Loucy (cell line): ENCODE measurements at regions not wholly inside any gene's neighbourhood (a gene's known extent, or its start where the extent isn't known, plus 50 kb on each side); places are given as distances from the start of the nearest gene placed in this dataset.

Experiments
- H2AFZ ChIP-seq: fragments of 200-600 bp; sonication (generic); 2 replicates; pipeline ENCODE4 v1.6.0; 2016; ENCODE audit warnings: antibody characterized with exemption, mild to moderate bottlenecking, low read length, moderate library complexity
- H3F3A ChIP-seq: fragments of 200-600 bp; 2 replicates; pipeline ENCODE4 v1.6.0; 2016; ENCODE audit warnings: antibody characterized with exemption, low read depth, mild to moderate bottlenecking
- H3K27me3 ChIP-seq: fragments of 200-600 bp; sonication (generic); 2 replicates; pipeline ENCODE4 v1.6.1; 2014; ENCODE audit warnings: low read length, mild to moderate bottlenecking; ENCODE audit not compliant: insufficient read depth, poor library complexity, severe bottlenecking
- H3K36me3 ChIP-seq: fragments of 200-600 bp; sonication (generic); 2 replicates; pipeline ENCODE4 v1.6.1; 2016; ENCODE audit warnings: low read length; ENCODE audit not compliant: insufficient read depth
- H3K4me1 ChIP-seq: fragments of 200-600 bp; sonication (generic); 2 replicates; pipeline ENCODE4 v1.5.1; 2014; ENCODE audit warnings: low read length, mild to moderate bottlenecking; ENCODE audit not compliant: insufficient read depth, poor library complexity, severe bottlenecking
- H3K4me2 ChIP-seq: fragments of 200-600 bp; sonication (generic); 2 replicates; pipeline ENCODE4 v1.6.0; 2014; ENCODE audit warnings: antibody characterized with exemption, low read length, low read depth, mild to moderate bottlenecking; ENCODE audit not compliant: poor library complexity, severe bottlenecking
- H3K4me3 ChIP-seq: fragments of 200-600 bp; sonication (generic); 2 replicates; pipeline ENCODE4 v1.5.1; 2014; ENCODE audit warnings: low read length, mild to moderate bottlenecking, mixed read lengths; ENCODE audit not compliant: poor library complexity, severe bottlenecking
- H3K79me2 ChIP-seq: fragments of 200-600 bp; sonication (generic); 2 replicates; pipeline ENCODE4 v1.6.1; 2014; ENCODE audit warnings: low read length; ENCODE audit not compliant: insufficient read depth
- H3K9ac ChIP-seq: fragments of 200-600 bp; sonication (generic); 2 replicates; pipeline ENCODE4 v1.6.0; 2014; ENCODE audit warnings: mild to moderate bottlenecking, low read depth, low read length, moderate library complexity; ENCODE audit not compliant: poor library complexity, severe bottlenecking
- H3K9me2 ChIP-seq: fragments of 200-600 bp; sonication (generic); replicated peaks from 2 replicates; pipeline ENCODE4 v1.6.1; 2016; ENCODE audit warnings: low read depth, low read length, mixed read lengths
- H3K9me3 ChIP-seq: fragments of 200-600 bp; sonication (generic); 2 replicates; pipeline ENCODE4 v1.6.1; 2014; ENCODE audit warnings: mild to moderate bottlenecking, antibody characterized with exemption, low read length, low read depth; ENCODE audit not compliant: insufficient read depth
- H4K20me1 ChIP-seq: fragments of 200-600 bp; sonication (generic); 2 replicates; pipeline ENCODE4 v1.6.0; 2014; ENCODE audit warnings: antibody characterized with exemption, low read length, mild to moderate bottlenecking; ENCODE audit not compliant: insufficient read depth, poor library complexity, severe bottlenecking
- EZH2phosphoT487 ChIP-seq: fragments of 200-600 bp; IDR thresholded peaks from 2 replicates; pipeline ENCODE4 v1.6.1; 2018; ENCODE audit warnings: antibody characterized with exemption, mild to moderate bottlenecking, moderate library complexity, borderline replicate concordance
- TF ChIP-seq, protein P1 (sequence below): fragments of 200-600 bp; sonication (generic); conservative IDR thresholded peaks from 2 replicates; pipeline ENCODE4 v1.5.1; 2014; ENCODE audit warnings: mild to moderate bottlenecking, antibody characterized with exemption, low read length

DNA sequence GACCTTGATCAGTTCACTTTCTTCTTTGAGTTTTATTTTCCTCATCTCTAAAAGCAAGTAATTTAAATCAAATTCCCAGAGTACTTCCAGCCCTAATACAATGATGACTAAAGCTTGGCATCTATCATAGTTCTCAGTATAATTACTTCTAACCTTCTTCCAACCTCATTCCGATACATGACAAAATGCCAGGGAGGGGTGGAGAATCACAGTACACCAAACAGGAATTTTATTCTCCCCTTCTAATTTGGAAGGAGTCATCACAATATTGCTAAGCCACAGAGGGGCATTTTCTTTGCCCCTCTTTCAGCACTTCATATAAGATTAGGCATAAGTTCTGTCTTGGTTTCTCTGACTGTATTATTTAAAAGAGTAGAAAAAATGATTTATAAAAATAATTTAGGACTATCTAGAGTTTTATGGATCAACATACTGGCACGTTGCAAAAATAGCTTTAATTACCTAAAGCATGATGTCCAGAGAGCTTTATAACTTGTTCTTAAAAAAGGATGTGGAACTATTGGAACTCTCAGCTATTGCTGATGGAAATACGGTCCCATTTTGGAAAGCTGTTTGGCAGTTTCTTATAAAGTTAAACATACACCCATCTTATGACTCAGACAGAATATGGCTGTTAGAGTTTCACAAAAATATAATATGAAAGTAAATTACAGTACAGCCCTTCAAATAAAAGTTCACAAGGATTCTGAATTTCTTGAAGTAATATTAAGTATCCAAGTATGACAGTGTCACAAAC is 86.9 kb upstream of the UBE2E2 start:
- Histone ChIP-seq H3K9me3 (no peaks in the 10 kb centered on the region), H3K9me2 (no peaks in the 10 kb centered on the region), H4K20me1 (no peaks in the 10 kb centered on the region), H3K9ac (no peak overlapping the region), H3K4me3 (no peak overlapping the region), H3F3A (no peaks in the 10 kb centered on the region), H3K79me2 (no peaks in the 10 kb centered on the region), H2AFZ (no peak overlapping the region), H3K4me1 (peaks cover 20% of the 10 kb centered on the region), H3K36me3 (no peaks in the 10 kb centered on the region), H3K4me2 (no peak overlapping the region), H3K27me3 (no peaks in the 10 kb centered on the region)
- TF ChIP-seq, protein P1, sequence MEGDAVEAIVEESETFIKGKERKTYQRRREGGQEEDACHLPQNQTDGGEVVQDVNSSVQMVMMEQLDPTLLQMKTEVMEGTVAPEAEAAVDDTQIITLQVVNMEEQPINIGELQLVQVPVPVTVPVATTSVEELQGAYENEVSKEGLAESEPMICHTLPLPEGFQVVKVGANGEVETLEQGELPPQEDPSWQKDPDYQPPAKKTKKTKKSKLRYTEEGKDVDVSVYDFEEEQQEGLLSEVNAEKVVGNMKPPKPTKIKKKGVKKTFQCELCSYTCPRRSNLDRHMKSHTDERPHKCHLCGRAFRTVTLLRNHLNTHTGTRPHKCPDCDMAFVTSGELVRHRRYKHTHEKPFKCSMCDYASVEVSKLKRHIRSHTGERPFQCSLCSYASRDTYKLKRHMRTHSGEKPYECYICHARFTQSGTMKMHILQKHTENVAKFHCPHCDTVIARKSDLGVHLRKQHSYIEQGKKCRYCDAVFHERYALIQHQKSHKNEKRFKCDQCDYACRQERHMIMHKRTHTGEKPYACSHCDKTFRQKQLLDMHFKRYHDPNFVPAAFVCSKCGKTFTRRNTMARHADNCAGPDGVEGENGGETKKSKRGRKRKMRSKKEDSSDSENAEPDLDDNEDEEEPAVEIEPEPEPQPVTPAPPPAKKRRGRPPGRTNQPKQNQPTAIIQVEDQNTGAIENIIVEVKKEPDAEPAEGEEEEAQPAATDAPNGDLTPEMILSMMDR, result no peak
- TF ChIP-seq EZH2phosphoT487, result no peak

DNA sequence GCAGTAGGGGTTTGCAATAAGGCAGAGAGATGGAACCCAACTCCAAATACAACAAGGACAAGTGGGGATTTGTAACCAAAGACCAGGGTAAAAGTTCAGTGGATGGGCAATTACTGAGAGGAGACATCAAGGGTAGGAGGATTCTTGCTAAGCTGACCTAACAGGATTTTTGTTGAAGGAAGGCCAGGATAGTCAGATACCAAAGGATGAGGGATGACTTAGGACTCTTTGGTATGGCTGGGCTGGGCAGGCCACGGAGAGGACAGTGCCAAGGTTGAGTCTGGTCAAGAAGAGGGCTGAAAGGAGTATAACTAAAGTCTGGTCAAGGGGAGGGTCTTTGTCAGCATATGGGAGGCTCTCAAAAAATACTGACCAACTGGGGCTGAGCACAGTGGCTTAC is 85.3 kb upstream of the UBE2E2 start:
- H3K27me3 ChIP-seq, result no peaks in the 10 kb centered on the region
- H3K9me2 ChIP-seq, result no peaks in the 10 kb centered on the region
- peaks cover 20% of the 10 kb centered on the region for H3K4me1 ChIP-seq
- H3K4me2 ChIP-seq, result no peak overlapping the region
- H3K9ac ChIP-seq, result no peak overlapping the region
- no peaks in the 10 kb centered on the region for H3K9me3 ChIP-seq
- no peaks in the 10 kb centered on the region for H4K20me1 ChIP-seq
- TF ChIP-seq, protein P1, result no peak
- TF ChIP-seq EZH2phosphoT487, result no peak
- no peaks in the 10 kb centered on the region for H3K36me3 ChIP-seq
- H3K4me3 ChIP-seq, result no peak overlapping the region
- H3K79me2 ChIP-seq, result no peaks in the 10 kb centered on the region
- no peak overlapping the region for H2AFZ ChIP-seq
- no peaks in the 10 kb centered on the region for H3F3A ChIP-seq

DNA sequence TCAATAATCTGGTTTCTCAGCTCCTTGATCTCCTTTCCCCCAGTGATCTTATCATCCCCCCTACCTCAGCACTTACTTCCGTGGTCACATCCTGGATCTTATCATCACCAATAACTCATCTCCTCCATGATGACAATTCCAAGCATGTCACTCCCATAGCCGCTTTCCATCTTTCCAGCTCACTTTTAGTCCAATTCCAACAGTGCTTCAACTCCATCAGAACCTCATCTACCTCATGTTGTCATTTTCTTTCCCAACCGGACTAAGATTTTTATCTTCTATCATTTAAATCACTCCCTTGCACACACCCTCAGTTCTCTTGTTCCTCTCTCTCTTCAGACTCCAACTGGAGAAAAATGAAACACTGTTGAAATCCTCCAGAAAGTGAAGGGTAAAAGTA is 75.9 kb upstream of the UBE2E2 start:
- H3K27me3 ChIP-seq, result no peaks in the 10 kb centered on the region
- no peaks in the 10 kb centered on the region for H3K9me3 ChIP-seq
- H3K9ac ChIP-seq, result no peak overlapping the region
- no peaks in the 10 kb centered on the region for H3K36me3 ChIP-seq
- no peaks in the 10 kb centered on the region for H3K4me1 ChIP-seq
- no peak overlapping the region for H2AFZ ChIP-seq
- H3K4me2 ChIP-seq, result no peak overlapping the region
- no peaks in the 10 kb centered on the region for H3K9me2 ChIP-seq
- H3K4me3 ChIP-seq, result no peak overlapping the region
- H3F3A ChIP-seq, result no peaks in the 10 kb centered on the region
- H3K79me2 ChIP-seq, result no peaks in the 10 kb centered on the region
- no peaks in the 10 kb centered on the region for H4K20me1 ChIP-seq
- no peak for TF ChIP-seq EZH2phosphoT487
- TF ChIP-seq, protein P1, result no peak
